GM21786 (cell line): ENCODE measurements at regions not wholly inside any gene's neighbourhood (a gene's known extent, or its start where the extent isn't known, plus 50 kb on each side); places are given as distances from the start of the nearest gene placed in this dataset.

ENCODE experiments used
- ATAC-seq: cut with Tn5 transposase; IDR thresholded peaks from one replicate; pipeline ENCODE4 v1.9.1; 2021; ENCODE audit not compliant: unreplicated experiment

DNA sequence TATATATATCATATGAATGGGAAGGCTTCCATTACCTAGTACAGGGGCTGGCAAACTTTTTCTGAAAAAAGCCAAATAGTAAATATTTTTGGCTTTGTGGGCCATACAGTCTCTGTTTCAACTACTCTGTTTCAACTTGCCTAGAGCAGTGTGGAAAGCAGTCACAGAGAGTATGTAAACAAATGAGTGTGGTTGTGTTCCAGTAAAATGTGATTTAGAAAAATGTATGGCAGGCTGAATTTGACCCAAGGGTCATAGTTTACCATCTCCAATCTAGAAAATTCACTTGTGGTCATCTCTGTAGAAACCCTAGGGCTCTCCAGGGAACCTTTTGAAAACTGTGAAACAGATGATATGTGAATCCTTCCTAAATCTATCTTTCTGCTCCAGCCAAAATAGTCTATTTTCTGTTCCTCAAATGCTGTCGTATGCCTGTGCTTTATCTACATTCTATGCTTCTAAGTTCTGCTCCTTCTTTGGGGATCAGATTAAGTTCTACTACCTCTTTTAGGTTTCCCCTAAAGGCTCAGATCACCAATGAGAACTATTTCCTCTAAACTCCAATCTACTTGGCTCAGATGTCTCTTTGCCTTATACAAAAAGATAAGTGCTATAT, 356.2 kb downstream of the METTL15 start:
- no peak for ATAC-seq

GRCh38 chr11:28463826-28464225, 355.6 kb downstream of the METTL15 start:
- ATAC-seq: no peak

GRCh38 chr11:28461846-28462245, 353.7 kb downstream of the METTL15 start:
- ATAC-seq: no peak

DNA sequence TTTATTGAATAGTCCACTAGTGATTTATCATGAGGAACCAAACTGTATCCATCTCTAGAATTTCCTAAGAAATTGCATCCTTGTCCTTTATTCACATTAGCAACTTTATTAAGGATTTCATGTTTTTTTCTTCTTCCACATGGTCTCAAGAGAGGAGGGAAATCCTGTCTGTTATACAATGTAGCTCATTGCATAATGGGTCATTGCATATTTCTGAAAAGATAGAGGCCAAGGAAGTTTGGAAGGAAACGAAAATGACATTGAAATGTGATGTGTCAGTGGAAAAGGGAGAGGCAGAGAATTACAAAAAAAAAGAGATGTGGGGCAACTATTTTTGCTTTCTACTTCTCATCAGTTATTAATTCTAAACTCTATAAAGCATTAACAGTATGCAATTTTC, 353.1 kb downstream of the METTL15 start:
- ATAC-seq: no peak

- ATAC-seq: no peak
Observed at GRCh38 chr11:28460348-28460747, 352.2 kb downstream of the METTL15 start.

DNA sequence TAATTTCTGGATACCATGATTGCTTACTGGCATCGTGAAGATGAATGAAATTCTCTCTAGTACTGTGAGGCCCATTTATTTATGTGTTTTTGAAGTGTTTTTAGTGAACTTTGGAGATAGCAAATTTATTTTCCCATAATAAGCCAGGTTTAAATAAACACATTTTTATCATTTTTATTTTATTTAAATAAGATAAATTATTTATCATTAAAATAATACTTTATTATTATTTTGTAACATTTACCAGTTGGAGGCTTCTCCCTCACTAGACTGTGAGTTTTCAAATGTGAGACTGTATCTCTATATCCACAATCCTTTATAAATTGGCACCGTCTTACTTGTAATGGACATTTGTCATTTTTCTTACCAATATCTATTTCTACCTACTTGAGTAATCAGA, 351.7 kb downstream of the METTL15 start:
- no peak for ATAC-seq

- ATAC-seq: no peak
Observed at GRCh38 chr11:28457481-28458065, 349.4 kb downstream of the METTL15 start.

GRCh38 chr11:28448186-28448585, 340.0 kb downstream of the METTL15 start:
- ATAC-seq: no peak

GRCh38 chr11:28447226-28447625, 339.0 kb downstream of the METTL15 start:
- ATAC-seq: no peak

DNA sequence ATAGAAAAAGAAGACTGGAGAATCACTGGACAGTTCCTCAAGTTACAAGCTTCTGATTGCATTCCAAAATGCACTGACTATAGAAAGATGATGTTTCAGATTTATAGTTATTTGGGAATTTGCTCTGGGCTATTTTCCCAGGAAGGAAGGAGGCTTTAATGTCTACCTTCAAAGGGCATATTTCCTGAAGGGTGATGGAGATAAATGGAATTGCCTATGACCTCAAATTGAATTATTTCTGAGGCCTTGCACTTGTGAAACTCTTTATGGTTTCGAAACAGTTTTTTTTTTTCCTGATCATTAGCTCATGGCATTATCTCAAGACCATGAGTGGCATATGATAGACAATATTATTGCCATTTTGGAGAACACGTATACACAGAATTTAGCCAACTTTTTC, 333.9 kb downstream of the METTL15 start:
- ATAC-seq: no peak

GRCh38 chr11:28439403-28439802, 331.2 kb downstream of the METTL15 start:
- no peak for ATAC-seq

GRCh38 chr11:28420099-28420498, 311.9 kb downstream of the METTL15 start:
- ATAC-seq: no peak

DNA sequence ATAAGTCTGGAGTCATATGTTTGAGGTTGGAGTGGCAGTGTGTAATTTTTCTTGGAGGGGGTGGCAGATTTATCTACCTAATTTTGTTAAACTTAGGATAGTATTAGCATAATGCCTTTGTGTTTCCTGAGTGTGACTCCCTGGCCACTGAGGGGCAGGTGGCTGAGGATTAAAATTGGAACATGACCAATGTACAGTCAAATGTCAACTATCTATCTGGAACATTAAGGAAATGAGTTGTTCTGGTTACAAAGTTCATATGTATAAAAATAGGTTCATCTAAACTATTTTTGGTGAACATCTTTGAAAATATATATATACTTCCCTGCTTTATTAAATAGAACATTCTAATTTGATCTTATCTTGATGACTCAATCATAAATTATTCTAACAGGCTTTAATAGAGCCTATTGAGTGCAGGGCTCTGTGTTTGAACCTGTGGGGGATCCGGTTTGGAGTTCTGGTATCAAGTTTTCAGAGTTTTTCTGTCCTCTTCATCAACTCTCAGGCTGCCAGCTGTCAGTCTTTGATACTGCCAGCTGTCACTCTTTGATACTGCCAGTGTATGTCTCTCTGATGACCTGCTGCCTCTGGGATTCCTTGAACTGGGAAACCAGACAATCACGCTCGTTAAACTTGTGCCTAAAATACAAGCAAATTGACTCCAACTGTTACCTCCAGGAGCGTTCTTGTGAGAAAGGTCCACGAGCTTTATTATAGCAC, 309.6 kb downstream of the METTL15 start:
- no peak for ATAC-seq

- no peak for ATAC-seq
Observed at GRCh38 chr11:28412029-28412428, 303.8 kb downstream of the METTL15 start.

- ATAC-seq: no peak
Observed at GRCh38 chr11:28401446-28401845, 293.3 kb downstream of the METTL15 start.

- ATAC-seq: no peak
Observed at GRCh38 chr11:28400331-28401100, 292.3 kb downstream of the METTL15 start.

- ATAC-seq: no peak
Observed at GRCh38 chr11:28393348-28393747, 285.2 kb downstream of the METTL15 start.

DNA sequence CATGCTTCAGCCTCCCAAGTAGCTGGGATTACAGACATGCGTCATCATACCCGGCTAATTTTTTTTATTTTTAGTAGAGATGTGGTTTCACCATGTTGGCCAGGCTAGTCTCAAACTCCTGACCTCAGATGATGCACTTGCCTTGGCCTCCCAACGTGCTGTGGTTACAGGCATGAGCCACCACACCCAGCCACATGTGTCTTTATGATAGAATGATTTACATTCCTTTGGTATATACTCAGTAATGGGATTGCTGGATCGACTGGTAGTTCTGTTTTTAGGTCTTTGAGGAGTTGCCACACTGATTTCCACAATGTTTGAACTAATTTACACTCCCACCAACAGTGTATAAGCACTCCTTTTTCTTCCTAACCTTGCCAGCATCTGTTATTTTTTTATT, 276.2 kb downstream of the METTL15 start:
- no peak for ATAC-seq

- ATAC-seq: no peak
Observed at GRCh38 chr11:28383456-28383855, 275.3 kb downstream of the METTL15 start.
